SW 1271 (cell line): ENCODE measurements at regions not wholly inside any gene's neighbourhood (a gene's known extent, or its start where the extent isn't known, plus 50 kb on each side); places are given as distances from the start of the nearest gene placed in this dataset.
"Not testable (repeated sequence)": the region's sequence is repeated elsewhere in the genome, so short reads cannot be mapped to it uniquely, and the experiment has no call there.

Source experiments
- DNase-seq, 2 experiments: peaks; one replicate each; lab custom pipeline; 2025; lab: John Stamatoyannopoulos, UW

DNA sequence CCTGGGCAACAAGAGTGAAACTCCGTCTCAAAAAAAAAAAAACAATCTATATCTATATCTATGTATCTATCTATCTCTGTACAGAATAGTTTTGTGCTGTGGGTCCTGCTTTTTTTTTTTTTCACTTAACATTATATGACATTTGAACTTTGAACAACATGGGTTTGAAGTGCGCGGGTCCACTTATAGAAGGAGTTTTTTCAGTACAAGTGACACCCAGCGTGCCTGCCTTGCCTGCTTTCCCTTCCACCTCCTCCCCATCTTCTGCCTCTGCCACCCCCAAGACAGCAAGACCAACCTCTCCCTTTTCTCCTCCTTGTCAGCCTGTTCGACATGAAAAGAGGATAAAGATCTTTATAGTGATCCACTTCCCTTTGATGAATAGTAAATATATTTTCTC lies 102.2 kb upstream of the KCNG1 start:
- DNase-seq, result no peak

DNA sequence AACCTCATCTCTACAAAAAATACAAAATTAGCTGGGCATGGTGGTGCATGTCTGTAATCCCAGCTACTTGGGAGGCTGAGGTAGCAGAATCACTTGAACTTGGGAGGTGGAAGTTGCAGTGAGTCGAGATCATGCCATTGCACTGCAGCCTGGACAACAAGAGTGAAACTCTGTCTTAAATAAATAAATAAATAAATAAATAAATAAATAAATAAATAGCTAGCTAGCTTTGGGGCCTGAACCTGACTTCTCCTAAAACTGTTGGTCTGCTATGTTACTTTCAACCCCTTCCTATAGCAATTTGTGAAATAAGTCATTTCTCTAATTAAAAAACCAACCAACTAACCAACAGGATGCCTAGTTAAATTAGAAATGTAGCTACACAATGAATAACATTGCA lies 101.0 kb upstream of the KCNG1 start:
- DNase-seq, result not testable (repeated sequence)

DNA sequence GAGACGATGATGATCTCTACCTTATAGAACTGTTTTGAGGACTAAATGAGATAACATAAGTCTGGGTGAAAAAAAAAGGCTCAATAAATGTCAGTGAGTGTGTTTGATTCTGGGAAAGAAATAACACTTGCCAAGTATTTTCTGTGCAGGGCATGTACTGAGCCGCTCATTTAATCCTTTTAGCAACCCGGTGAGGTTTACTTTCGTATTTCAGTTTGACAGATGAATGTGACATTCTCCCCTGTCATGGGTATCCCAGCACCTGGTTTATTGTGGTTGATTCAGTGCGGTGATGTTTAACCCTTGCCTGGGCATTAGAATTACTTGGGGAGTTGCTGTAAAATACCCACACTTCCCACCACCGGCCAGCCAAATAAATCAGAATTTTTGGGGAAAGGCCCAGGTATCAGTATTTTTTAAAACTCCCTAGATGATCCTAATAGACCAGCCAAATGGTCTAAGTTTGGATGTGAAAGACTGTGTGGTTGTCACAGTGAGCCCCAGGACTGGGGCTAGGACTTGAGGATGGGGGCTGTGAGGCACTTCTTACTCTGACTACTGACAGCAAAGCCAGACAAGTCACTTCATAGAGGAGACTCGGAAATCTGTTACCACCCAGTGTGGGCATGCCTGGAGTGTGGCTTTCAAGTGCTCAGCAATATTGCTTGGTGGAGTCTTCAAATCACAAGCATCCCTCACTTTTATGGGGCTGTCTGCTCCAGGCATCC lies 100.2 kb upstream of the KCNG1 start:
- no peak for DNase-seq

DNA sequence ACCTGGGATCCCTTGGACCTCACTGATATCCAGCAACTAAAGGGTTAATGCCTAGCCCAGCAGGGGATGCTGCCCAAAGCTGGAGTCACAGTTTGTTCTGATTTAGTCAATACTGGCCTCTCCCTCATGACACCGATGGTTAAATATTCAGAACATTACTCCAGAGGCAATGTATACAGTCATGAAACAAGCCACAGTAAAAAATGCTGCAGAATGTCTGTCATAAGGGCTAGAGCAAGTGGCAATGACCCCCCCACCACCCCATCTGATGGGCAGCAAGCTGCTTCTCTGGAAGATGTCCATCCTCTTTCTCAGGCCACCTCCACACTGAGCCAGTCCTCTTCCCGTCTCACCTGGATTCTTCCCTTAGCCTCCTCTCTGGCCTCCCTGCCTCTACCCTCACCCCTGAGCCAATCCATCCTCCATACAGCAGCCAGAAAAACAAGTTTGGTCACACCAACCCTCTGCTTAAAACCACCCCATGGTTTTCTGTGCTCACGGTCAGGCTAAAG lies 99.0 kb upstream of the KCNG1 start:
- DNase-seq, result no peak

DNA sequence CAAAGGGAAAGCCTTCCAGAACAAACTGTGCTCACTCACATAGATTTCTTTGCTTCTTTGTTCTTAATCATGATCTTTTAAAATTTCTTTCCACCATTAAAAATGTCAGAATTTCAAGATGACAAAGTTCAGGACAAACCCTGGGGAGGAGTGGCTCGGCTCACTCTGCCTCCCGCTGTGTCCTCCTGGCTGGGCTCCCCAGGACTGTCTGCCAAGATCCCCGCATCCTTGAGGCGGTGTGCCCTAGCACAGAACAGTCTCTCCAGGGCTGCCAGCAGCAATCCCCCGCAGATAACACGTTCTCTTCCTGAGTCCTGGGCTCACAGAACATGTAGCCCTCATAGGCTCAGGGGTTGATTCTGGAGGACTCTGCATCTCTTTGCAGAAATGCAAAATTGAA lies 98.4 kb upstream of the KCNG1 start:
- DNase-seq, result no peak

DNA sequence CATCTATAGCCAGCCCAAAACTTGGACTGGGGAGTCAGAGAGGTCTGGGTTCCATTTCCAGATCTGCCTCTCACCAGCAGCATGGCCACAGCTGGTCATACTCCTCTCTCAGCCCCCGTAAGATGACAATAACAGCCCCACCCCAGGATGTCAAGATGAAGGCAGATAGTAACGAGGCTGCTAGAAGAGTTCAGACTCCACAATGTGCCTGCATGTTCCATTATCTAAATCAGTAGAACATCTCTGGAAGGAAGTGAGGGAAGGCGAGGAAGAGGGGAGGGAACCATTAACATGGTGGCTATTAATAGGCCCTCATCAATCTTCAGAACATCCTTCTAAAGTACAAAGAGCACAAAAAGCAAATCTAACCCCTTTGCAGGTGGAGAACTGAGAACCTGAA lies 98.0 kb upstream of the KCNG1 start:
- no peak for DNase-seq

DNA sequence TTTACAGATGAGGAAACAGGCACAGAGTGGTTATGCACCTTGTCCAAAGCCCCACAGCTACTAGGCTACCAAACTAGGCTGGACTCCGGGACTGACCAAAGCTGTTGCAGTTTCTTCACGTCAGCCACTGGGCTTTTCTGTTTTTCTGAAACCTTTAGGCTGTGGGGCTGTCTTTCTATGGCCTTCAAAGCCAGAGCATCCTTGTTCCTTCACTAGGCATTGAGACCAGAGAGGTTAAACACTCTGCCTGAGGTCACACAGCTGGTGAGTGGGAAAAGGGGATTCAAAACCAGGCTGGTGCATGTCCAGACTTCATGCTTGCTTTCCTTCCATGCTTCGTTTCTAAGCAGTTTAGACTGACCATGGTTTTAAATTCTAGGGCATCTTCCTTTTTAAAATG lies 97.5 kb upstream of the KCNG1 start:
- no peak for DNase-seq

DNA sequence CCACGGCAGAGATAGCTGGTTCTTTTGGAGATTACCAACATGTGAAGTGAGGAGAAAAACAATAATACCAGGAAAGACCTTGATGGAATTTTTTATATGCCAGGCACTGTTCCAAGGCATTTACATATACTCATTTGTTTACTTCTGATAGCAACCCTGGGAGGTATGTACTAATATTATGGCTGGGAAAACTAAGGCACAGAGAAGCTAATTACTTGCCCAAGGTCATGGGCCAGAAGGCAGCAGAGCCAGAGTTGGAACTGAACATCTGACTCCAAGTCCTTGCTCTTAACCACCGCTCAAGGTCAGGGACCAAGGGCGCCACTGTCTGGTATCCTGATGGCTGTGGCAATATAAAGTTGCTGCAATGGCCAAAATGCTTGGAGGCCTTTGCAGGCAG lies 97.0 kb upstream of the KCNG1 start:
- no peak for DNase-seq

DNA sequence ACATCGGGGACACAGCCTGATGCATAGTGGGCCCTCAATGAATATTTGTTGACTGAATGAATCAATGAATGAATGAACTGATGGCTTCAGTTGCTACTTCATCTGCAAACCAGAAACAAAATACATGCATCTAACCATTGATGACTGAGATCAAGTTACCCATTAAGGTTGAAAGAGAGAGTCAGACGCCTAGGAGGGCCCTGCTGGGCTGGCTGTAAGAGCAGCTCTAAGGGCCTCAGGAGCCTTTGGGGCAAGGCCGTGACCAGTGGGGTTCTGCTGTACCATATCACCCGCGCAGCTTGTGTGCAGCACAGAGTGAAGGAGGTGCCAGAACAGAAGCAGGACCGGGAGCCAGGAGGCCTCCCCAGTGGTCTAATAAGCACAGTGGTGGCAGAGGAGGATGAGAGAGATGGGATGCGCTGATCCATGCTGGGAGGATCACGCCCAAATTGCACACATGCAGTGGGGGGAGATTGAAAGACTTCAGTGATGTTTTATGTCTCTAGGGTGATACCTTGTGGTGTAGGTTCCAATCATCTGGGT lies 96.1 kb upstream of the KCNG1 start:
- DNase-seq, result no peak

DNA sequence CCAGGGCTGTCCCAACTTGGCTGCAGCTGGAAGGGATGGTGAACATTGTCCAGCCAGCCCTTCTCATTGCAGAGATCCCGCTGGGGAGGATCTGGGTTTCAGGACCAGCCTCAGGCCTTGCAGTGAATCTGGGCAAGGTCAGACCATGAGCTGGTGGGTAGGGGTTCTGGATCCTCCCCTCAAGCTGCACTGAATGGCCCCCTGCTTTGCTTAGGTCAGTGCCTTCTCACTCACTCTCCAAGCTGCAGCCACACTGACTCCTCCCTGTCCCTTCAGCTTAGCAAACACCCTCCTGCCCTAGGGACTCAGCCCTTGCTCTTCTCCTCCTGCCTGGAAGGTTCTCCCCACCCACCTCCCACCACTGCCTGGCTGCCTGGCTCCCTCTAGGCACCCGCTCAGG lies 95.3 kb upstream of the KCNG1 start:
- DNase-seq, result no peak

DNA sequence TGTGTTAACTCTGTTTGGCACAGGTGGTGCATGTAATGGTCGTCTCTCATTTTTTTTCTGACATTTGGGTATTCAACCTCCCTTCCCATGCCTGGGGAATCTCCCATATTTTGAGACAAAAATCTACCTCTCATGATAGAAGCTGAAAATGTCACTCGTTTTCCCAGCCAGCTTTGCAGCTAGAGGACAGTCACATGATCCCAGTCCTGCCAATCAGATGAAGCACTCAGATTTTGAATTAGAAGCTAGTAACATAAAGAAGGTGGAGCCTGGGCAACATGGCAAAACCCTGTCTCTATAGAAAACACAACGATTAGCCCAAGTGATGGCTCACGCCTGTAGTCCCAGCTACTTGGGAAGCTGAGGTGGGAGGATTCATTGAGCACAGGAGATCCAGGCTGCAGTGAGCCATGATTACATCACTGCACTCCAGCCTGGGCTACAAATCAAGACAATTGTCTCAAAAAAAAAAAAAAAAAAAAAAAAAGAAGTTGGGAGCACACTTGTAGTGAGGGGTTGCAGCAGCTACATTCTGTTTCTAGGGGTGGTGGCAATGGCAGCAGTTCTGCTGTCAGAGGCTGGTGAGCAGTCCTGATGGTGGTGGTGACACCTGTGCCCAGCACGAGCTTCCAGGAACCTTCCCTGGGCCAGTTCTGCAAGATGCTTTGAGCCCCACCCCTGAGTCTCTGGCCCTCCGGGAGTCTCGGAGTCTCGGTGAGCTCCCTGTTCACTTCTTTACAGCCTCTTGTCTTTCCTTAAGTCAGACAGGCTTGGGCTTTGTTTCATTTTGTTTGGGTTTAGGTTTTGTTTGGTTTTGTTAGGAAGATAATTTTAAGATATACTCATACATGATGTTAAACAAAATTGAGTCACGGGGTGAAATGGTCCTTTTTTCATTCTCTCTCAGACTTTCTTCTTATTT lies 94.1 kb upstream of the KCNG1 start:
- no peak for DNase-seq

DNA sequence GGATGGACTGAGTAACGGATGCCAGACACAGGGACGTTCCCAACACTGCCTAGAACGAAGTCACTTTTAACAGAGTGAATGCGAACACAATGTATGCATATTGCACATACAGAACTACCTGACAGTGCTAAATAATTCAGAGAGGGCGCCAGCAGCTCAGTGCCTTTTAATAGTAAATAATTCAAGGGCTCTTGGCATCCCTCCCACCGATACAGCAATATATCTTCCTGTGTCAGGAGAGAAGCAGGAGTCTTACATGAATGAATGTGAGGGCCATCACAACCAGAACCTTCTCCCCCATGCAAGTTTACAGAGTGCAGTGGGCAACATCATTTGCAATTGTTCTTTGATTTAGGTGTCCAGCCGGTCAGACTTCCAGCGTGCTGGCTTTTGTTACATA lies 88.4 kb upstream of the KCNG1 start:
- no peak for DNase-seq

DNA sequence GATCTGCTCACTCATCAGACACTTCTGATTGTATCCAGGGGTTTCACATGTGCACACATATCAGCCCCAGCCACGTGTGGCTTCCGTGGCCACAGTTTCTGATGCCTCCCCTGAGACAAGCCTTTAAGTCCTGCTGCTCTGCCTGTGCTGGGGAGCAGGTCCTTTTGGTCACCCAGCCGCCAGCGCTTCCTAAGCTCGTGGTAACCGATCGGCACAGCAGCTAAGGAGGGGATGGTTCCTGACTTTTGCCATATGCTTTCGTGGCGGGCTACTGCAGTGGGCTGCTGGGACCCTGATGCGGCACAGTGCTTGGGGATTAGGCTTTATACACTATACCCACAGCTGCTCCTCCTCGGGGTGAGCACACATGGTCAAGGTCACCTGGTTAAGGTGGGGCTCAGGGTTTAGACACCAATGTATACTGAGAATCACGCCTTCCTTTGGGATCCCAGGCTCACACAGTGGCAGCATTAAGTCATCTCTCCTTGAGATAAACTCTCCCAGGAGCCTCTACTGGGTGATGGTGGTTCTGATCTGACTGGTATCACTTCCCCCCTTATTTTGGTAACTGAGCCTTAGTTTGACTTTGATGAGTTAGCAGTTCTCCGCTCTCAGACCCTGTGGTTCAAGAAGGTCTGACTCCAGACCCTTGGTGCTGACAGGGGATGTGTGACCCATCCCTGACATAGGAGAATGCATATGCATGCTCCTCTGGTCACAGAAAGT lies 85.9 kb upstream of the KCNG1 start:
- DNase-seq, result no peak

DNA sequence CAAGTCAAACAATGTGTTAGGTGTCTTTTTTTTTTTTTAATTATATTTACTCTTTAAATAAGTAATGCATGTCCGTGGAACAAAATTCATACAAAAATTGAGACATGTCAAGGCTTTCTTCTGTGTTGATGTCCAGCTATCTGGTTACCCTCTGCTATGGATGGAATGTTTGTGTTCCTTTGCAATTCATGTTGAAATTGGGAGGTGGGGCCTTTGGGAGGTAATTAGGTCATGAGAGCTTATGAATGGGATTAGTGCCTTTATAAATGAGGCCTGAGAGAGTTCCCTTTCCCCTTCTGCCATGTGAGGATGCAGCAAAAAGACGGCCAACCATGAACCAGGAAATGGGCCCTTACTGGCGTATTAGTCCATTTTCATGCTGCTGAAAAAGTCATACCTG lies 83.1 kb upstream of the KCNG1 start:
- no peak for DNase-seq

DNA sequence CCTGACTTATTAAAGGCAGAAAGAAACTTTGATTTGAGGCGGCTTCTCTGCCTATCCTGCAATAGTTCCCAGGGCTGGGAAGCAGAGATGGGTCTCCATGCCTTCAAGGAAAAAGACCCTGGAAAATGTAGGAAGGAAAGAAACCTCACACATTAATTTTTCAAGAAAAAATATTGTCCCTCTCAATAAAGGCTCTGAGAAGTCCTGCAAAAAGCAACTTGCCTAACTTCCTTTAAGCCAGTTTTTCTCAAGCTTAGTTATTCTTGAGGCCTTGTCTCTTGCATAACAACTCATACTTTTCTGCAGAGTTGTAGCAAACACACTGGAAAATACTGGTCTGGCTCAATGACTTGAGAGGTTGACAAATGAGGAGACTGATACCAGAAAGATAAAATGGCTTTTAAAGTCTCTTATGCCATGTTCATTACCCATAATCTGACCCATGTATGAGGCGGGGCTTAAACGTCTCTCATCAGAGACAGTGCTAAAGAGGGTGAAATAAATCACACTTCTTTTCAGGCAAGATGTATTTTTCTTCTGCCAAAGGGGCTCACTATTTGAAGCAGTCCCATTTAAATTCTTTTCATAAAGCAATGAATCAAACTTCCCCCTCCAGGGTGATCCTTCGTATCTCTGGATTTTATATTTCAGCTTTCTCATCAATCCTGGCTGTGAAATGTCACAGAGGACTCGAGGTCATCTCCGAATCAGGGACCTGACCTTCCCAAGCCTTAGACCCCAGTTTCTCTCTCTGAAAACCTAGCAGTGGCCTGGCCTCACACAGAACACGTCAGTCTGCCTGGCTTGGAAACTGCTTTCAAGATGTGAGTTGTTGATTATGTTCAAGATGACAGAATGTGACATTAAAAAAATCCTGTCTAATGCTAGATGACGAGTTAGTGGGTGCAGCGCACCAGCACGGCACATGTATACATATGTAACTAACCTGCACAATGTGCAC lies 82.3 kb upstream of the KCNG1 start:
- DNase-seq, result no peak

DNA sequence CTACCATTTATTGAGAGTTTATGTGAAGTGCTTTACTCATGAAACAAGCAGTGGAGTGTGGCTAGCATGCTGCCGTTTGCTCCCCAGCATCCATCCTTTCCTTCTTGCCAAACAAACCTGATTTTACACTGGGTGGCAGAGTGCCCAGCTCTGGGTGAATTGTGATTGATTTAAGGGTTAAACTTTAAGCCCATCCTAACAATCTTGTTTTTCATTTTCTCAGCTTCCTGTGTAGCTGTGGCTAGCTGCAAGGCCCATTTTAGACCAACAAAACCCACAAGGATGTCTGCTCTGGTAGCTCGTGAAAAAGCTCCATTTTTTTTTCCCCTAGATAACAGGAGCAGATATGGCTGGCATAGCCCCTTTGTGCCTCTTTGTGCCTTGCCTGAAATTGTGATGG lies 77.7 kb upstream of the KCNG1 start:
- DNase-seq, result no peak

DNA sequence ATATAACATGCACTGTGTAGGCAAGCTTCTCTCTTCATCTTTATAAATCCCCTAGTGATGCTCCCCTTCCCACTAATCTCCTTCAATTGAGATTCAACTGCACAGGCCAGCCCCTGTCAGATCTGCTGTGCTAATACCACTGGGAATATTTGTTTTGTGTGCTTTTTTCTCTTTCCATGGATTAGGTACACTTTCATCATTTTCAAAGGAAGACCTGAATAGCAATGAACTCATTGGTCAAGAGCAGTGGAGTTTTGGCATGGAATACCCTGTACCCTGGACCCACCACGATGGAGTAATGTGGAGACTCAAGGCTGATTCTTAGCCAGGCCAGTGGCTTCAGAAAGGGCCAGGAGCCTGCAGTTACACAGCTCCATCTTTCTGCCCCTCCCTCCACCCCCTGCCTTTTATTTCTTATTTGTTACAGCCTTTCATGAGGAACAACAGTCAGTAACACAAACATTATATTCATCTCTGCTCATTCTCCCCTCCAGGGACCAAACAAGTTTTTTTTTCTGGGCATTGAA lies 75.4 kb upstream of the KCNG1 start:
- DNase-seq, result no peak

DNA sequence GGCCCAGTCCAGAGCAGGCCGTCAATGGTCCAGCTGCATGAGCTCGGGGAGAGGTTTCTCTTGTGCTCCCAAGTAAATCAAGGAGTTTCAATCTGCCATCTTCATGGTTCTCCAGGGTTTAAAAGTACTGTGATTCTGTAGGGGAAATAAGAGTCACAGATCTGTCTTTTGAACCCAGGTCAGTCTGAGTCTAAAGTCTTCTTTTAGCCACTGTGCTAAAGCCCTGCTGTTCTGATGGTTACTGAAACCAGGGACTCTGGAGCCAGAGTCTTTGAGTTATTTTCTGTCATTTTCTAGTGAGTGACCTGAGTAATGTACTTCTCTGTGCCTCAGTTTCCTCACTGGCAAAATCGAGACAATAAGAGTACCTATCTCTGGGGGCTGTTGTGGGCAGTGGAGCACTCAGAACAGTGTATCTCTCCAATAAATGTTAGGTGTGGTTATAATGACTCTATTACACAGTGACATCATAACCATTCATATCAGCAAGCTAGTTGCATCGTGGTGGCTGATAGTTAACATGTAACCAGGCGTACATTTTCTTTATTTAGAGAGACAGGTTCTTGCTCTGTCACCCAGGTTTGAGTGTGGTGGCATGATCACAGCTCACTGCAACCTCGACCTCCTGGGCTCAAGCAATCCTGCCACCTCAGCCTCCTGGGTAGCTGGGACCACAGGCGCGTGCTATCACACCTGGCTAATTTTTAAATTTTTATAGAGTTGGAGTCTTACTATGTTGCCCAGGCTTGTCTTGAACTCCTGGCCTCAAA lies 74.6 kb upstream of the KCNG1 start:
- no peak for DNase-seq

DNA sequence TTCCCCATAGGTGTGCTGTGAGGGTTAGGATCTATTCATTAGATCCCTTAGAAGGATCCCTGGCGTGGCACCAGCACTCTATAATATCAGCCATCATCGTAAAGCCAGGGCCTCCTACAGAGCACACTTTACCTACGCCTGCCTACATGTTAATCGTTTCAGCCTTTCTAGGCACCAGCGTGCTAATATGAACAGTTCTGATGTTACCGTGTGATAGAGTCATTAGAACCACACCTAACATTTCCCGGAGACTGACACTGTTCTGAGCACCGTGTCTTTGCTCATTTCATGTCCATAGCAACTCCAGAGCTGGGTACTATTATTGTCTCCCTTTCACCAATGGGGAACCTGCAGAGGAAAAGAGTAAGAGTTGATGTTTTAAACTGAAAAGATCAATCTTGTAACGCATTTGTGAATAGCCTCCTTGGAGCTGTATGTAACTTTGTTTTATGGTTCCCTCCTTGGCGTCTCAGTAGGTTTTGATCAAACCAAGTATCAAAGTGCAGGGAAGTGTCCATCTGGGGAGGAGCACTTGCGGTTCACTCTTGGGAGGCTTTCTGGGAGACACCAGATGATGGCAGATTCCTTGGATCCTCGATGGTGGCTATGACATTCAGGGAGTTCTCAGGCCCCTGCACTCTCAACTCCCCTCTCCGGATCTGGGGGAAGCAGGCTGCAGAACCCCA lies 73.8 kb upstream of the KCNG1 start:
- DNase-seq, result no peak
